HG02970 (cell line): ENCODE measurements at regions not wholly inside any gene's neighbourhood (a gene's known extent, or its start where the extent isn't known, plus 50 kb on each side); places are given as distances from the start of the nearest gene placed in this dataset.
A peak's percentile ranks its signal among the peaks of the same experiment; 100 is the strongest.
"Not testable (repeated sequence)": the region's sequence is repeated elsewhere in the genome, so short reads cannot be mapped to it uniquely, and the experiment has no call there.

Source experiments
- ATAC-seq: cut with Tn5 transposase; IDR thresholded peaks from one replicate; pipeline ENCODE4 v1.9.1; 2021; ENCODE audit warnings: mild to moderate bottlenecking, moderate library complexity, moderate number of reproducible peaks; ENCODE audit not compliant: unreplicated experiment, low FRiP score

DNA sequence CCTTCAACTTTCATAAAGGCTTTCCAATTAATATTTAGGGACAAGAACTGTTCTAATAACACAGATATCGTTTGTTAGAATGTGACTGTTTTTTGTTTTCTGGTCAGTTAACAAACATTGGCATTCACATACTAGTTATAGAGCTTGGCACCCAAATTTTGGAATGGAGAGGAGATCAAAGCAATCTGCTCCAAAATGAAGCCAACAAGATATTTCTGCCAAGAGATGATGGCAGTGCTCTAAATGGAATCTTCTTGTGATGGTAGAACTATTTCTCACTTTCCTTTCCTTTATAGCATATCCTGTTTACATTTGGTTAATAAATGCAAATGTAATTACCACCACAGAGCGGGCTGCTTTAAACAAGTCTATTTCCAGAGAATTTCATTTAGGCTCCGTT lies 208.3 kb upstream of the RIMS1 start:
- ATAC-seq, result no peak

DNA sequence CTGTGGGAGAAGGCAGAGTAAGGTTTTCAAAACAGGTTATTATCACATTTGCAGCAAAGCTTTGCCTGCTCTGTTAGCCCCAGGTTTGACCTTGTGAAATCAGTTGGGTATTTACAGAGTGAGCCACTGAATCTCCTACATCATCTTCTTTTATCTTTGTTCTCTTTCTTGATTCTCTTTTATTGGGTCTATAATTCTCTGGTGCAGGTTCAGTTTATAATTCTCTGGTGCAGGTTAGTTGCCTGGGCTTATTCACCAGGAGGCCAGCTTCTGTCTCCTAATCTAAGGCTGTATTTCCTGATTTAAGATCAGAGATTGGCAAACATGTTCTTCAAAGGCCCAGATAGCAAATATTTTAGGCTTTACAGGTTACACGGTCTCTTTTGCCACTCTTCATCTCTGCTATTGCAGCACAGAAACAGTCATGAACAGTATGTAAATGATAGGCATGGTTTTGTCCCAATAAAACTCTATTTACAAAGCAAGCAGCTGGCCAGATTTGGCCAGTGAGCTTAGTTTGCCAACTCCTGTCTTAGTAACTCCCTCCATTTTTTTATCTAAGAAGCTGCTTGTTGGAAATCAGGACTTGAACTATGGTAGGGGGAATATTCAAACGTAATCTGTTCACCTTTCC lies 205.0 kb upstream of the RIMS1 start:
- no peak for ATAC-seq

DNA sequence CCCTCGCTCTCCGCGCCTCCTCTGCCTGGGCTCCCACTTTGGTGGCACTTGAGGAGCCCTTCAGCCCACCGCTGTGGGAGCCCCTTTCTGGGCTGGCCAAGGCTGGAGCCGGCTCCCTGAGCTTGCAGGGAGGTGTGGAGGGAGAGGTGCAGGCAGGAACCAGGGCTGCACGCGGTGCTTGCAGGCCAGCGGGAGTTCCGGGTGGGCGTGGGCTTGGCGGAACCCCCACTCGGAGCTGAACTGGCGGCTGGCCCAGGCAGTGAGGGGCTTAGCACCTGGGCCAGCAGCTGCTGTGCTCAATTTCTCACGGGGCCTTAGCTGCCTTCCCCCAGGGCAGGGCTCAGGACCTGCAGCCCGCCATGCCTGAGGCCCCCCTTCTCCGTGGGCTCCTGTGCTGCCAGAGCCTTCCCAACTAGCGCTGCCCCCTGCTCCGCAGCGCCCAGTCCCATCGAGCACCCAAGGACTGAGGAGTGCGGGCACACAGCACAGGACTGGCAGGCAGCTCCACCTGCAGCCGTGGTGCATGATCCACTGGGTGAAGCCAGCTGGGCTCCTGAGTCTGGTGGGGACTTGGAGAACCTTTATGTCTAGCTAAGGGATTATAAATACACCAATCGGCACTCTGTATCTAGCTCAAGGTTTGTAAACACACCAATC lies 200.2 kb upstream of the RIMS1 start:
- ATAC-seq, result not testable (repeated sequence)

DNA sequence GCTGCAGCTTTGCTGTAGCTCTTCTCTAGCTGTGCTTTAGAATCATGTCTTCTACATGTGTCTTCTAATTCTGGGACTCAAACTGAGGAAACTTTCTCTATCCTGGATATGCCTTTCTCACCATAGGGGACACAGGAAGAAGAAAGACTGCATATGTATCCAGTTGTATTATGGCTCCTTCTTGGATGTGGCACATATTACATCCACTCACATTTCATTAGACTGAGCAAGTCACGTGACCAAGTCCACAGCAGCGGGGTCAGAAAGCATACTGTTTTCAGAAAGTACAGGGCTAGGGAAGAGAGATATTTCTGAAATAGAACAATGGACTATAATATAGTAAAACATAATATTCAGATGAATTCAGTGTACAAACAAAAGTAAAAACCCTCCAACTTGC lies 187.6 kb upstream of the RIMS1 start:
- no peak for ATAC-seq

DNA sequence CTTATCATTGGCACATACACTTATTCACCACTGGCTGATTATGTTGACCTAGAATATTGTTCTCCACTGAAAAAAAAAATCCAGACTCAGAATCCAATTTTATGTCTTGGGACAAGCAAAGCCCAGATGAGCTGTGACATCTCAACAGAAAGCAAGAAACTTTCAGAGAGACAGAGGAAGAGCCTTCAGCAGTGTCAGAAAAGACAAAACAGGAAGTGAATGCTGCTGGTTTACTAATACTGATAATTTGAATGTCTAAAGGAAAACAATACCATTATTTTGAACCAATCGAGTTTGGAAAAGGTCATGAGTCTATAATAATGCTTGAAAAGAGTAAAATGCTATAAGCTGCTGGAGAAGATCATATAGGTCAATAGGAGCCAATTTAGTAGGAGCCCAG lies 179.8 kb upstream of the RIMS1 start:
- no peak for ATAC-seq

DNA sequence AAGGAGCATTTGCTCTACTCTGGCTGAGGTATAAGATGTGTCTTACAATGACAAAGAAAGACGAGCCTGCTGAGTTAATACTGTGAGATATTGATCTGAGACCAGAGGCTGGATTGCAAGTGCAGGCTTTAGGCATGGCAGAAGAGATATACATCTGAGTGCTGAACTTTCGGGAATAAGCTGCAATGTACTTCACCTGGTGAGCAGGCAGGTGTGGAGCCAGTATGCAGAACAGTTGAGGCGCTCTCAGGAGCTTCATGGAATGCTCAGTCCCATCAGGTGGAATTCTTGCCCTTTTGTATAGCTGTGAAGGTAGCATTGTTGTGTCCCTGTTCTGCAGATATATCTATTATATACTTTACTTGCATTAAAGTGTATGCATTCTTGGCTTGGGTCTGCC lies 179.3 kb upstream of the RIMS1 start:
- no peak for ATAC-seq

DNA sequence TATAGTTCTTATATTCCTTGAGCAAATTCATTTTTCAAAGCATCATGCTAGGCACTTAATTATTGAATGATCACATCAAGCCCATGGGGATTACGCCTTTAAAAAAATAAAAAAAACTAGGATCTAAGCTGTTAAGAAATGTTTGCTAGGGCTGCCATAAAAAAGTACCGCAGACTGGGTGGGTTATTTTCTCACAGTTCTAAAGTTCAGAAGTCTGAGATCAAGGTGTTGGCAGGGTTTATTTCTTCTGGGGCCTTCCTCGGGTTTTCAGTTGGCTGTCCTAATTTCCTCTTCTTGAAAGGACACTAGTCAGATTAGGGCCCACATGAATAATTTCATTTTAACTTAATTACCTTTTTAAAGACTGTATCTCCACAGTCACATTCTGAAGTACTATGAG lies 165.6 kb upstream of the RIMS1 start:
- no peak for ATAC-seq

DNA sequence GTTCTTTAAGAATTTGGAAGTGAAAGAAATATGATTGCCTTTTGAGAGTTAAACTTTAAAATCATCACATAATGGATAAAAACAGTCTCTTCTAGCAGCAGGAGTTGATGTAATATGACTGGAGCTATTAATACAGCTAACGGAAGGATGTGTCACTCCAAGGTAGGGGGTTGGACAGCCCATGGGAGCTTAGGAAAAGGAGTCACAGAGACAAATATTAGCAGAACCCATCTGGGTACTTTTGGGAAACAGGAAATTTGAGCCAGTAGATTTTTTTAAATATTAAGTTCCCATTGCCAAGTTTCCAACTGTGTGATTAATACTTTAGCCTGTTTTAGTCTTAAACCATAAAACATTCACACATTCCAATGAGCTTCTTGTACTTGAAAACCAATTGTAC lies 164.7 kb upstream of the RIMS1 start:
- no peak for ATAC-seq

DNA sequence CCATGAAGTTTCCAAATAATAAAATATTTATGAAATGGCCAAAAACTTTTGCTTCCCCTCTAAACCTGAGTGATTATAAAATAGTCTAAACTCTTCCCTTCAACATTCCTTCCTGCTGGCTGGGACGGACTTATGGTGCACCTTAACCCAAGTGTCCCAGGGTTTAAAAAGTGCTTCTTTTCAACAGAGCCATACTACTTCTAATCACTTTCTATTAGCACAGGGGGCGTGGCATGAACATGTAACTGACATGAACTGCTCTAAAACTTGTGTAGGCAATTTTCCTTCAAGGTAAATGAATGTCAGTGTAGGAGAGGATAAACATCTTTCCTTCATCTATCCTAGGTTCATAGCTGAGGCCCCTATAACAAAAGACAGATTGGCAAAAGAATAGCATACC lies 163.6 kb upstream of the RIMS1 start:
- ATAC-seq, result no peak

DNA sequence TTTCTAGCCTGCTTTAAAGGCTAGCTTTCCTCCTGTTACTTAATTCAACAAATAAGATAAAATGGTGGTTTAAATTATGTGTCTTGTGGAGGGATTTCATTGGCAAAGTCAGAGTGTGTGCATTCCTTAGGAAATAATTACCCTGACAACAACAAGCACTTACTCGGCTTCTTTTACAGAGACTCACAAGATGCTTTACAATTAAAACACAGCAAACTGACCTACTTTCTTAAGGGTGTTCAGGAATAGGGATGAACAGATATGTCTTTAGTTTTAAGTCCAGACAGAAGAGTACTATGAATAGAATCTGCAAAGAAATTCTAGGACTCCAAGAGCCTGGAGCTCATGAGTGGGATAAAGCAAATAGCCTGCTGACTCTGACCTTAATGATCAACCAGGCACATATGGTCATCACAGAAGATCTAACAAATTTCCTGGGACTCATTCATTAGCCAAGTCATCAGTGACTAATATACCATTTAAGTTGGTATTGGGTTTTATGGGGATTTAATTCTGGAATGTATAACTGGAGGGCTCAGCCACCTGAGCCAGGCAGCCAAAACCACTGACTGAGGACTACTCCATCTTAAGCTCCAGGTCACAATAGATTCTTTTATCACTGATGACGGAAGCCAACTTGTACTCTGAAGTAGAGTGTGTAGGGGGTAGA lies 161.8 kb upstream of the RIMS1 start:
- no peak for ATAC-seq

DNA sequence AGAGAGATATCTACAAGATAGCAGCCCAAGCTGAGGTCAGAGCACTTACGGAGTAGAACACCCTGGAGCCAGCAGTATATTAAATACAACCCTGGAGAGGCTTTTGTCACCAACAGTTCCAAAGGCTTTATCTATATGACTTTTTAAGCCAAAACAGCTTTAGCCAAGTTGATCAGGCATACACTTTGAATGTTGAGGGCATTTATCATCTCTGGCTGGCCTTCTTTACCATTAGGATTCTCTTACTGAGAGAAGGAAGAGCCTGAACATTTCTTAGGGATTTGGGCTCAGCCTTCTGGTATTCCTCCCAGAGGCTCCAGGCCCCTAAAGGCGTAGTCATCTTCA lies 161.3 kb upstream of the RIMS1 start:
- ATAC-seq, result no peak

DNA sequence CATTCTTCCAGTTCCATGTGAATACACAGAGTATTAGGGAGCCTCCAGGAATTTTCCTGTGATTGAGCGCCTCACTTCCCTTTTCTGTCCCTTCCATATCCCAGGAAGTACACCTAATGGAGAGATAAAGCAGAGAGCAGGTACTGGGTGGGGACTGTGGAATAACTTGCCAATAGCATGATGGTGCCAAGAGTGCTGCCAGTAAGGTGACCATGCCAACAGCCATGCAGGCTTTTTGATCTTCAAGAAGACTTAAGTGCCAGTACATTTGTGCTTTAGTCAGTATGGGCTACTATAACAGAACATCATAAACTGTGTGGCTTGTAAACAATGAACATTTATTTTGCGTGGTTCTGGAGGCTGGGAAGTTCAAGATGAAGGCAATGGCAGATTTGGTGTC lies 160.2 kb upstream of the RIMS1 start:
- ATAC-seq, result no peak

DNA sequence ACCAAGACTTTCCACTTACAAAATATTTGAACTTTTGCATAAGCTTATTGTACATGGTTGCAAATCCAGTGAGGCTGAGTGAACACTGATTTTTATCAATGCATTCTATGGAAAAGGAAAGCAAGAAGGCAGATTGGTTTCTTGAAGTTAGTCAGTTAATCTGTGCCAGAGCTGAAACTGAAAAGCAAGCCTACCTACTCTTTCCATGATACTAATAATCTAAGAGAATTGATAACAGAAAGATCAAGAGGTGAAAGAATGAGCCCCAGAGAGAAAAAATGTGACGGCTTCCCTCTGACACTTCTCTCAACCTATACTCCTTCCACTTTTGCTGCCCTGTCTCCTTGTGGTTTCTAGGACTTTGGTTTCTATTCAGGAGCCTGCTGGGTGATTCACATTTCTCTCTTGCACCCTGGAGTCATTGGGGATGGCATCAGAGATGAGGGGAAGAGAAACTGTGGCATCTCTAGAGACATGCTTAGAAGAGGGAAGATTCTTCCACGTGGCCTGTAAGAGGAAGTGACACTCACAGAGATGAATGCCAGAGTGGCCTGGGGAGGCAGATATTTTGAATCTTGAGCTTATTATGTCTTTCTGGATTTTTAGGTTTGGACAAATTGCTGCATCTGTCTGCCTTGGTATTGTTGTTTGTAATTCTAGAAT lies 158.6 kb upstream of the RIMS1 start:
- ATAC-seq, result peak; percentile 79

DNA sequence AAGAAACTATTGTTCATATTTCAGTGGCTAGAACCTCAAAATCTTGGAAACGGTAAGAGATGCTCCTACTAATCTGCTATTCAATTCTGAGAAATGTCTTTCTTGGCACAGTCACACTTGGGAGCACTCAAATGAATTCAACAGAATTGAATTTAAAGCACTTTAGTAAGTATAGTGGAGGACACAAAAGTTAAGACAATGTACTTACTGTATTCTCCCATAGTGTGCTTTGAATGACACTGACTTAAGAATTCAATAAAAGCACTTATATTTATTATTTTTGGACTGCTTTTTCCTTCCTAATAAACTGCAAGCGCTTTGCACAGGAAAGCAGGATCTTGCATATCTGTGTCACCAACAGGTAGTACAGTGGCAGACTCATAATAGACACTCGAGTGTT lies 156.1 kb upstream of the RIMS1 start:
- no peak for ATAC-seq

DNA sequence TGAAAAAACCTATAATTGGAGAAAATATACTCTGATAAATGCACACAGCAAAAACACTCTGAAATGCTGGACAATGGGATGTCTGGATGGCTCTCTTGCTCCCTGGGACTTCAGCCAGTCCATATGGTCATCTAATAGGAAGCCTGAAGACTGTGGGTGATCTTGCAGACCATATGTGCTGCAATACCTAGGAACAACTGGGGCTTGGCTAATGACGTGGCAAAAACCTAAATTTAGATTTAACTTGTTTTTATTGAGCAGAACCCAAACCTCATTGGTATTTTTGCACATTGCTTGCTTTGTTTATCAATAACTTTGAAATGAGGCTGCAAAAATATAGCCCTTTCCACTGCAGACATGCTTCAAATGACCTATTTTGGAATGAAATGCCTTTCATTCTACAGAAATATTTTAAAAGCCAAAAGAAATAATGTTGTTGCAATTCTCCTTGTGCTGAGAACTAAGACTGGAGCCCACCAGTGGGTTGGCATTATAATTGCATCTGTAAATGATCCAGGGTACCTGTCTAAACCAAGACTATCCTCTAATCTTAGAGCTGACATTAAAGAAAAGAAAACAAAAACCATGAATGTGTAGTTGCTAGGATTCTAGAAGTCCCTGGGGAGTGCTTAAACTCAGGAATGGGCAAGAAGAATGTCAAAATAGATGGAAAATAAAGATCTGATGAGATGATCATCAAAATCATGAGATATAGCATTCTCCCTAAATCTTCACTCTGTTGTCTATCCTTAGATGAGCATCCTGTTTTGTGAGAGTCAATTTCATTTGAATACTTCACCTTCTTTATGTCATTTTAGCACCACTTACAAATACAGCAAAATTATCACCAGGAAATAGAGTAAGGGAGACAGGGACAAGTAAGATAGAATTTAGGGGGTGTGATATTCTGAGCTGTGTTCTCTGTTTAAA lies 152.1 kb upstream of the RIMS1 start:
- no peak for ATAC-seq

DNA sequence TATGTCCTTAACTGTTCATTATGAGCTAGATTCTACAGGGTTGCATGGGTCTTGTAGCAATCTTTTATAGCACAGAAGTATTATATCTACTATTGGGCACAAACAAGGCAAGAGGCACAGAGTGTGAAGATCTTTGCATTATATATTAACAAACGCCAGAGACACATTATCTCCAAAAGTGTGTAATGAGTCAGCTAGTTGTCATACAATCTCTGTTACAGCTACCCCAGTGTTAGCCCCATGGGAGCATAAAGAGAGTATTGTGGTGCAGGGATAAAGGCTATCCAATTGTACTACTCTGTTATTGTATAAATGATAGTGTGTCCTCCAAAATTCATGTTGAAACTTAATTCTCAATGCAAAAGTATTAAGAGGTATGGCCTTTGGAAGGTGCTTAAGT lies 148.4 kb upstream of the RIMS1 start:
- ATAC-seq, result no peak

DNA sequence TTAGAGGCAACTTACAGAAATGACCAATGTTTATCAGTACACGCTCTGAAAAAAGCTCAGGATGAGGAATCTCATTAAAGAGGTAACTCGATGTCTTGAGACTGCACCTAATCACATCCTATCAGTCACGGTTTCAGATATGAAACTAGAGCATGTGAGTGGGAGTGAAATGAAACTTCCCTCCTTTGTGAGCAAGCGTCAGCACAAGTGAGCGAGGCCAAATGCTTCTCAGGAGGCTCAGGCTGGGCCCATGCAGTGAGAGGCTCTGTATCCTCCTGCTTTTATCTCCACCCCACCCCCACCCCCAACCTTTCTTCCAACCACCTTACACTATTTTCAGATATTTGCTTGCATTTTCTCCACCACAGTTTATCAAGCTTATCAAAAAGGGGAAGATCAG lies 140.8 kb upstream of the RIMS1 start:
- ATAC-seq, result no peak

DNA sequence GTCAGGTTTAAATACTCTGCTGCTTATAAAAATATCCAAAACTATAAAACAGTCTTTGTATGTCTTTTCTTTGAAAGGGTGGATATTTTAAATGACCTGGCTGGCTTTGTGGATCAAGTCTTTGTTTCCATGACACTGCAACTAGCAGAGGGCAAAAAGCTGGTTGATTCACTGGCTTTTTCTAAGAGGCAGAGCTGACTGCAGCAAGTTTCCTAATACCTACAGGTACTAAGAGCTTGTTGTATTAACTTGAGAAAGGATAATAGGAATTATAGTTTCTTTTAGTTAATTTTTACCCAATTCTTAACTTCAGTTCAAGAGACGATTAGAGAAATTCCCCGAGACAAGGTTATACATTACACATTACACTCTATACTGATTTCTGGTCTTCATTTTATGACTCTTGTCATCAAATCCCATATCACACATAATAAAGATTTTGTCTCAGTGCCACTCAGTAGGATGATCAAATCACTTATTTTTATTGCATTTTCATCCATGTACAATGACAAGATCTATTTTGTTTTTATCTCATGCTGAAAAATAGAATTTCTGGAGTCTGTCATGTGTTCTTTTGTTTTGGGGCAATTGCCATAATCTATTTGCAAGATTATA lies 120.1 kb upstream of the RIMS1 start:
- ATAC-seq, result no peak

DNA sequence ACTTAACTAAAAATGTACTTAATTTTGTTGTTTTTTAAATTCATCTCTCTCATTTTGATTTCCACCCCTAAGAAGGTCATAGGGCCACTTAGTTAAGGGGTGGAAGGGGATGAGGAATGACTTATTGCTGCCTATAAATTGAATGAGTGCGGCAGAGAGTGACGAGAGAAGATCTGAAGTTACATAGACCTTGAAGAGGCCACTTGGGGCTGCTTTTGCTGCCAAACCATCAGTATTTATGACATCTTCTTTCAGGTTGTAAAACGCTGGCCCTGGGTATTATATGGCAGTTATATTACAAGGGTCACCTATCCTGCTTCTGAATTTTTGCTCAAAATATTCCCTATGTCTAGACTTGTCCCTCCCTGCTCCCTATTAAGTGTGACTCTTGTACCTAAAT lies 119.6 kb upstream of the RIMS1 start:
- ATAC-seq, result no peak

DNA sequence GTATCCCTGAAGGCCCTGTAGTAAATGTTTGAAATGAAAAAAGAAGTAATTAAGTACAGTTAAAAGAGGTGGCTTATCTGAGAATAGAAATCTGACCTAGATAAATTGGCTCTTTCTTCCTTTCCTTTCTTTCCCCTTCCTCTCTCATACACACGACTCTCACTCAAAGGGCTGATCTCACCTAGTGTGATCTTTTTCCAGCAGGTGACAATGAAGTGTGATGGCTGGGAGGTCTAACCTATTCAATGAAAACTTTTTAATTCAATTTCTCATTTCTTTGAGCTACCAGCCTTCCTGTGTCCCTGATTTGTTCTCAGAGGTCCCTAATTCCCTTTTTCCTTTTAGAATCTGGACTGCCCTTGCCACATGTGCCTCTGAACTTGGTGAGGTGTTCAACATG lies 118.0 kb upstream of the RIMS1 start:
- no peak for ATAC-seq
